GM06990 (cell line): ENCODE measurements at regions not wholly inside any gene's neighbourhood (a gene's known extent, or its start where the extent isn't known, plus 50 kb on each side); places are given as distances from the start of the nearest gene placed in this dataset.
A peak's percentile ranks its signal among the peaks of the same experiment; 100 is the strongest.

ENCODE experiments used
- DNase-seq: peaks from one replicate; pipeline ENCODE4 v3.0.0-alpha.2; 2011; ENCODE audit not compliant: insufficient read length; ENCODE audit errors: extremely low read depth
- H3K27me3 ChIP-seq: replicated peaks from 2 replicates; pipeline ENCODE4 v1.6.0; 2011; ENCODE audit warnings: low read length; ENCODE audit not compliant: control insufficient read depth, insufficient read depth
- H3K36me3 ChIP-seq: 2 replicates; pipeline ENCODE4 v1.5.1; 2011; ENCODE audit warnings: low read length; ENCODE audit not compliant: control insufficient read depth, insufficient read depth
- H3K4me3 ChIP-seq: replicated peaks from 2 replicates; pipeline ENCODE4 v1.5.1; 2011; ENCODE audit warnings: low read depth, mild to moderate bottlenecking, control low read depth, low read length
- CTCF ChIP-seq: IDR thresholded peaks from 2 replicates; pipeline ENCODE4 v1.5.1; 2011; ENCODE audit warnings: low read length, control low read depth, mild to moderate bottlenecking, inconsistent platforms; ENCODE audit not compliant: insufficient read depth, poor library complexity, severe bottlenecking

DNA sequence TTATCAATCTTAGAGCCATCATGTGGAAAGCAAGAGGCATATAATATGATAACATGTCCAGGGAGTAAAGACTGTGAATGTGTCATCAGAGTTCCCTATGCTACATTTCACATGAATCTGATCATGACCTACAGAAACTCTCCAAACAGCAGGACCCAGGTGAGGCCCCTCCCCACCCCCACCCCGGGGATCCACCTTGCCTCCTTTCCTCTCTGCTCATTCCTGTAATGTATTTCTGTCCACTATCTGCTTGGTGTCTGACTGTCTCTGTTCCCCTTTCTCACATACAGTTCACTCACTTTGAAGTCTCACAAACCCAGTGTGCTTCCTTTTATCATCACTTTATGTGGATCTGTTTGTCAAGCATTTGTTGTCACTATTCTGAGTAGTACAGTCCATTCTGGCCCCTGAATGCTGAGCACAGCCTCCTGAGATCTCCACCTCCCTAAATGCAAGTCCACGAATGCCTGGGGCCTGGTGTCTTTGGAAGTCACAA is 76.4 kb upstream of the SMARCA2 start:
- TF ChIP-seq CTCF, result no peak
- H3K4me3 ChIP-seq, result peak overlapping the region; percentile 48
- H3K36me3 ChIP-seq, result no peaks in the 10 kb centered on the region
- H3K27me3 ChIP-seq, result no peaks in the 10 kb centered on the region
- DNase-seq, result peak; percentile 85

- no peak for TF ChIP-seq CTCF
- Histone ChIP-seq H3K27me3 (no peaks in the 10 kb centered on the region), H3K36me3 (no peaks in the 10 kb centered on the region), H3K4me3 (peak overlapping the region; percentile 22; the same call in 1 of the 2 replicates)
- peak; percentile 33 for DNase-seq
These were observed 75.7 kb upstream of the SMARCA2 start for GRCh38 chr9:1939466-1939865.

- DNase-seq, result peak; percentile 56
- TF ChIP-seq CTCF, result peak; percentile 91
- H3K36me3 ChIP-seq, result no peaks in the 10 kb centered on the region
- peak overlapping the region; percentile 22; the same call in 1 of the 2 replicates for H3K4me3 ChIP-seq
- H3K27me3 ChIP-seq, result no peaks in the 10 kb centered on the region
These were observed 75.2 kb upstream of the SMARCA2 start for GRCh38 chr9:1939926-1940368.

GRCh38 chr9:1941989-1942388 is 73.2 kb upstream of the SMARCA2 start:
- H3K27me3 ChIP-seq, result no peaks in the 10 kb centered on the region
- no peaks in the 10 kb centered on the region for H3K36me3 ChIP-seq
- DNase-seq, result no peak
- H3K4me3 ChIP-seq, result no peak overlapping the region
- peak; percentile 25 for TF ChIP-seq CTCF

DNA sequence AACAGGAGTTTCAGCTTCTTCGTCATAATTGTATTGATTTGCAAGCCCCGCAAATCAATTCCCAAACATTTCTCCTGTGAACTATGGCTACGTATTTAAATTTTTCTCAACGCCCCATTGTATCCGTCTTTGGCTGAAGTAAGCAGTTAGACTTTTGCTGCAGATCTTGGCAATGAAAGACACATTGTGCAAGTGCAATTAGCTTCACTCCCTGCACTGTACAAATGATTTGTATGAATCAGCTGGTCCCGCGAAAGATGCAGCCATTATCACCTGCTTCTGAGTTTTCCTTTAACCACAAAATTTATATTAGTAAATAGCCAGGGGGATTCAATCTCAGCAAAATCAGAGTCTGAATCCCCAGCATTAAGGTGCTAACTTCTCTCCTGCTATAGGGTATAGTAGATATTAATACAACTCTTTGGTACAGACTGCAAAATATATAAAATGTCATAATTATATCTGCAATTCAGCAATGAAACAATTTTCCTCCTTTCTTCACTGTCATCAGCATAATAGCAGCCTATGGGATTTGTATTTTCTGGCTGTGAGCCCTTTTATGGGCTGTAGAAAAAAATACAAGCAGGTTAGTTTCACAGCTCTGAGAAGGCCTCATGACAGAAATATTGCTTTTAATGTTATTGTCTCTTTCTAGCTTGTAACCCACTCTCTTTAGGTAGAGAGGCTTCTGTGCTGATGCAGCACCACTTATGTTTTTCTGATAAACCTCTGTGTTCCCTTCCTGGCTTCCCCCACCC is 68.4 kb upstream of the SMARCA2 start:
- no peaks in the 10 kb centered on the region for H3K27me3 ChIP-seq
- TF ChIP-seq CTCF, result no peak
- H3K4me3 ChIP-seq, result no peak overlapping the region
- DNase-seq, result no peak
- no peaks in the 10 kb centered on the region for H3K36me3 ChIP-seq

- Histone ChIP-seq H3K4me3 (no peak overlapping the region), H3K36me3 (no peaks in the 10 kb centered on the region), H3K27me3 (no peaks in the 10 kb centered on the region)
- no peak for TF ChIP-seq CTCF
- DNase-seq, result no peak
These were observed 67.7 kb upstream of the SMARCA2 start for GRCh38 chr9:1947438-1947837.
